ENCODE measurements at regions not wholly inside any gene's neighbourhood (a gene's known extent, or its start where the extent isn't known, plus 50 kb on each side); places are given as distances from the start of the nearest gene placed in this dataset.

GRCh38 chr16:74064120-74064735, 232.4 kb upstream of the PSMD7 start (continued):
- TF ChIP-seq SRF (IDR thresholded peaks at IDR 0.05; ENCODE audit: low read depth, low read length), result no peak
- no peak for TF ChIP-seq JUN (IDR thresholded peaks at IDR 0.05; ENCODE audit: low read depth, low read length)
- TF ChIP-seq ASH2L (IDR thresholded peaks at IDR 0.05; ENCODE audit: low read length), result no peak
- no peak for TF ChIP-seq SP4 (IDR thresholded peaks at IDR 0.05; ENCODE audit: low read length)
- TF ChIP-seq NANOG (IDR thresholded peaks at IDR 0.05; ENCODE audit: insufficient read depth, low read depth, low read length, poor library complexity, severe bottlenecking), result no peak
- TF ChIP-seq ATF2 (IDR thresholded peaks at IDR 0.05; ENCODE audit: low read length), result no peak
- no peak for TF ChIP-seq BCL11A (IDR thresholded peaks at IDR 0.05; ENCODE audit: low read depth in 2 of 2, low read length in 2 of 2)
- no peak for TF ChIP-seq USF2 (IDR thresholded peaks at IDR 0.05; ENCODE audit: low read length)
- TF ChIP-seq POLR2A (IDR thresholded peaks at IDR 0.05; ENCODE audit: control extremely low read depth in 1 of 2, low read depth in 2 of 2, low read length in 2 of 2), result no peak

All from H1 (cell line).